Endodermal cell (in vitro differentiated cells): ENCODE measurements at regions not wholly inside any gene's neighbourhood (a gene's known extent, or its start where the extent isn't known, plus 50 kb on each side); places are given as distances from the start of the nearest gene placed in this dataset.

Experiments
- DNase-seq: peaks from one replicate; pipeline ENCODE4 v3.0.0-alpha.2; 2017
- H3K27ac ChIP-seq: 2 replicates; pipeline ENCODE4 v1.5.1; 2013; ENCODE audit warnings: mild to moderate bottlenecking, low read depth, low read length, moderate library complexity
- H3K27me3 ChIP-seq: 2 replicates; pipeline ENCODE4 v1.6.1; 2013; ENCODE audit warnings: mild to moderate bottlenecking, low read length, moderate library complexity; ENCODE audit not compliant: insufficient read depth, control insufficient read depth, poor library complexity, severe bottlenecking
- H3K36me3 ChIP-seq: 2 replicates; pipeline ENCODE4 v1.7.0; 2013; ENCODE audit warnings: mild to moderate bottlenecking, low read length, moderate library complexity; ENCODE audit not compliant: control insufficient read depth, insufficient read depth
- H3K4me1 ChIP-seq: one replicate; pipeline ENCODE4 v1.7.0; 2013; ENCODE audit warnings: low read length; ENCODE audit not compliant: control insufficient read depth, insufficient read depth
- H3K4me3 ChIP-seq: 2 replicates; pipeline ENCODE4 v1.5.1; 2013; ENCODE audit warnings: mild to moderate bottlenecking, low read length, moderate library complexity
- H3K9ac ChIP-seq: 2 replicates; pipeline ENCODE4 v1.6.1; 2013; ENCODE audit warnings: mild to moderate bottlenecking, low read length, moderate library complexity; ENCODE audit not compliant: poor library complexity, severe bottlenecking; ENCODE audit errors: extremely low read depth
- H3K9me3 ChIP-seq: 2 replicates; pipeline ENCODE4 v1.6.1; 2013; ENCODE audit warnings: mild to moderate bottlenecking, low read length, moderate library complexity; ENCODE audit not compliant: control insufficient read depth
- H3K27ac Mint-ChIP-seq: 2 replicates; pipeline ENCODE4 v1.8.0; 2020; ENCODE audit warnings: mixed read lengths
- H3K27me3 Mint-ChIP-seq: 2 replicates; pipeline ENCODE4 v1.8.0; 2021; ENCODE audit warnings: mild to moderate bottlenecking, mixed read lengths; ENCODE audit not compliant: insufficient read depth
- H3K36me3 Mint-ChIP-seq: 2 replicates; pipeline ENCODE4 v1.8.0; 2020; ENCODE audit warnings: low read depth, mixed read lengths
- H3K4me1 Mint-ChIP-seq: 2 replicates; pipeline ENCODE4 v1.8.0; 2020; ENCODE audit warnings: mixed read lengths
- H3K4me3 Mint-ChIP-seq: 2 replicates; pipeline ENCODE4 v1.8.0; 2020; ENCODE audit warnings: mild to moderate bottlenecking, moderate library complexity, mixed read lengths
- H3K9me3 Mint-ChIP-seq: 2 replicates; pipeline ENCODE4 v1.8.0; 2020; ENCODE audit warnings: mild to moderate bottlenecking, mixed read lengths
- CTCF ChIP-seq: fragments of 200-600 bp; sonication (generic); conservative IDR thresholded peaks from 2 replicates; pipeline ENCODE4 v1.5.0; 2021; ENCODE audit warnings: antibody characterized with exemption, mild to moderate bottlenecking
- WGBS, 2 experiments: methylation state at CpG; one replicate each; pipeline versions ENCODE4 v1.1.5 to v1.1.7; 2013; ENCODE audit warnings: missing lambda C conversion rate in 2 of 2, mixed read lengths in 1 of 2; ENCODE audit not compliant: insufficient coverage in 1 of 2, insufficient read length in 1 of 2; 5-methylcytosine and 5-hydroxymethylcytosine counted together

DNA sequence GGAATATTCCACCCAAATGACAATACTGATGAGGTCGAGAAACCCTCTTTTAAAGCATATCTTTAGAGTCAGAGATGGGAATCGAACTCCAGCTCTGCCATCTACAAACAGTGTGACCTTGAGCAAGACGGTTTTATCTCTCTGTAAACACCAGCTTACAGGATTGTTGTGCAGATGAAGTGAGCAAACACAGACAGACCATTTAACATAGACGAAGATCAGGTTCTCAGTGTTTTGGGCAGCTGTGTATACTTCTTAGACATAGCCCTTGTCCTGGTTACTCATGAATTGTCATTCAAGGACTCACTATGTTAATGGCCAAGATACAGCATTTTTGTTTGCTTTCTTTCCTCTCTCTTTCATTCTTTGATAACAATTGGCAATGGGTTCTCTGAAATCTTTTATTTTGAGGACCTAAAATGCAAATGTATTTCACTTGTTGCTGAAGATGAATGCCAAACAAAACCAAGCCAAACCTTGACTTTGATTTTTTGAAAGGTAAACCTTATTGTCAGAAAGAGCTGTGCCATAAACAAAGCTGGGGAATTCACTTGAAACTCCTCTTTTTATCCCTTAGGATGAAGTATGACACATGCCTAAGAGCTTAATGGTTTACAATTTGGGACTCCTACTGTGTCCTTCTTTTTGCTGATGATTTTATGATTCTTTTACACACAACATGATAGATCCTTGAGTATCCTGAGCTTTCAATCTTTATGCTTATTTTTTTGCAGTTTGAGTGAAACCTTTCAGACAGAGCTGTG is 250.0 kb upstream of the PDZRN3 start:
- no peak for TF ChIP-seq CTCF
- DNase-seq: no peak
- peaks cover 17% of the 10 kb centered on the region for H3K4me1 Mint-ChIP-seq
- no peaks in the 10 kb centered on the region for H3K36me3 ChIP-seq
- peaks cover 5% of the 10 kb centered on the region for H3K4me1 ChIP-seq
- no peaks in the 10 kb centered on the region for H3K36me3 Mint-ChIP-seq
- no peaks in the 10 kb centered on the region for H3K9me3 ChIP-seq
- H3K9ac ChIP-seq: no peak overlapping the region
- no peak overlapping the region for H3K27ac ChIP-seq
- 73 to 81% methylated on average over 4 of the region's 4 CpGs for WGBS, 2 experiments
- peaks cover 7% of the 10 kb centered on the region for H3K9me3 Mint-ChIP-seq
- H3K4me3 Mint-ChIP-seq: no peak overlapping the region
- no peaks in the 10 kb centered on the region for H3K27me3 ChIP-seq
- H3K27ac Mint-ChIP-seq: peak overlapping the region; percentile 59
- no peak overlapping the region for H3K4me3 ChIP-seq
- H3K27me3 Mint-ChIP-seq: no peaks in the 10 kb centered on the region

DNA sequence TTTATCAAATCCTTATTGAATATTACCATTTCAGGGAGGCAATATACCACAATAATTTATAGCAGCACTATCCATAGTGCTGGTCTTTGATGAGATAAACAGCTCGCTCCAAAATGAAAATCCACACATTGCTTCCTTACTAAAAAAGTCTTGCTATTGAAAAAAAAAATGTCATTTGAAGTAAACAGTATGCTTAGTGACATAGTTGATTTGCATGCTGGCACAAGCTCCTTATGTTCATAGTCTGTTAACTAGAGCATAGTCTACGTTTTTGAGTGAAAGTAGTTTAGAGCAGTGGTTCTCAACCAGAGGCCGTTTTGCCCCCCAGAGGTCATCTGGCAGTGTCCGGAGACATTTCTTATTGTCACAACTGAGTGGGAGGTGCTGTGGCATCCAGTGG is 249.4 kb upstream of the PDZRN3 start:
- Histone ChIP-seq H3K27ac (no peak overlapping the region), H3K4me3 (no peak overlapping the region), H3K9me3 (no peaks in the 10 kb centered on the region), H3K9ac (no peak overlapping the region), H3K4me1 (peaks cover 5% of the 10 kb centered on the region), H3K36me3 (no peaks in the 10 kb centered on the region), H3K27me3 (no peaks in the 10 kb centered on the region)
- no peak overlapping the region for H3K4me3 Mint-ChIP-seq
- no peak overlapping the region for H3K27ac Mint-ChIP-seq
- 85 to 93% methylated on average over 3 to 4 of the region's 4 CpGs for WGBS, 2 experiments
- H3K36me3 Mint-ChIP-seq: no peaks in the 10 kb centered on the region
- peak; percentile 37 for DNase-seq
- H3K4me1 Mint-ChIP-seq: peaks cover 17% of the 10 kb centered on the region
- H3K9me3 Mint-ChIP-seq: peaks cover 7% of the 10 kb centered on the region
- H3K27me3 Mint-ChIP-seq: no peaks in the 10 kb centered on the region
- no peak for TF ChIP-seq CTCF

GRCh38 chr3:73868688-73869315 is 244.1 kb upstream of the PDZRN3 start:
- H3K27ac ChIP-seq: no peak overlapping the region
- no peaks in the 10 kb centered on the region for H3K27me3 Mint-ChIP-seq
- H3K4me3 ChIP-seq: no peak overlapping the region
- no peak overlapping the region for H3K27ac Mint-ChIP-seq
- WGBS, 2 experiments: 93 to 100% methylated on average over 2 to 3 of the region's 3 CpGs
- H3K4me1 Mint-ChIP-seq: peaks cover 1% of the 10 kb centered on the region
- peaks cover 7% of the 10 kb centered on the region for H3K27me3 ChIP-seq
- no peaks in the 10 kb centered on the region for H3K9me3 ChIP-seq
- DNase-seq: peak; percentile 72
- H3K9me3 Mint-ChIP-seq: peaks cover 10% of the 10 kb centered on the region
- H3K4me3 Mint-ChIP-seq: no peak overlapping the region
- no peak overlapping the region for H3K9ac ChIP-seq
- TF ChIP-seq CTCF: peak; percentile 86
- no peaks in the 10 kb centered on the region for H3K36me3 Mint-ChIP-seq
- no peaks in the 10 kb centered on the region for H3K4me1 ChIP-seq
- no peaks in the 10 kb centered on the region for H3K36me3 ChIP-seq
